Duodenal mucosa (tissue), 2 donors: ENCODE measurements at regions not wholly inside any gene's neighbourhood (a gene's known extent, or its start where the extent isn't known, plus 50 kb on each side); places are given as distances from the start of the nearest gene placed in this dataset.
"Not testable (repeated sequence)": the region's sequence is repeated elsewhere in the genome, so short reads cannot be mapped to it uniquely, and the experiment has no call there.

ENCODE experiments used
- H3K27ac ChIP-seq: one replicate; pipeline ENCODE4 v1.7.0; 2013; ENCODE audit warnings: low read depth, low read length
- H3K27me3 ChIP-seq, 2 donors: one replicate each; pipeline ENCODE4 v1.7.0; 2013; ENCODE audit warnings: low read length in 2 of 2, control low read depth in 1 of 2; ENCODE audit not compliant: insufficient read depth in 2 of 2, control insufficient read depth in 1 of 2
- H3K36me3 ChIP-seq, 2 donors: one replicate each; pipeline ENCODE4 v1.7.0; 2013; ENCODE audit warnings: low read length in 2 of 2, control low read depth in 1 of 2; ENCODE audit not compliant: insufficient read depth in 2 of 2, control insufficient read depth in 1 of 2
- H3K4me1 ChIP-seq, 2 donors: one replicate each; pipeline ENCODE4 v1.7.0; 2013; ENCODE audit warnings: low read length in 2 of 2, control low read depth in 1 of 2; ENCODE audit not compliant: insufficient read depth in 2 of 2, control insufficient read depth in 1 of 2
- H3K4me3 ChIP-seq, 2 donors: one replicate each; pipeline ENCODE4 v1.7.0; 2013; ENCODE audit warnings: low read length in 2 of 2, low read depth in 1 of 2
- H3K9ac ChIP-seq, 2 donors: one replicate each; pipeline ENCODE4 v1.7.0; 2013; ENCODE audit warnings: low read length in 2 of 2, low read depth in 1 of 2
- H3K9me3 ChIP-seq, 2 donors: one replicate each; pipeline ENCODE4 v1.7.0; 2013; ENCODE audit warnings: low read length in 2 of 2, control low read depth in 1 of 2; ENCODE audit not compliant: control insufficient read depth in 1 of 2

DNA sequence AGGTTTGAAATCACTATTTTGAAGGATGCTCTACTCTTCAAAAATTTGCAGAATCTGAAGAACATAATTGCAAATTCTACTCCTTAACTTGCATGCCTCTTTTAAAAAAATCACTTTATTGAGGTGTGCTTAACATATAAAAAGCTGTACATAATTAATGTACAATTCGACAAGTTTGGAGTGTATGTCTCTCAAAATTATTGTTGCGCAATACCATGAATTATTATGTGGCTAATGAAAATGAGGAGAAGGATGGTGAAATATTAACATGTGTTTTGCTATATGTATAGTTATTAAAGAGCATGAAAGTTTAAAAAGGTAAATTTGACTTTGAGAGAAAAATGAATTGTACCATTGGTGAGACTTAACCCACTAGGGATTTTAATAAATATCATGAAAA is 187.2 kb upstream of the MALRD1 start:
- Histone ChIP-seq H3K27ac (no peak overlapping the region), H3K36me3 (no peaks in the 10 kb centered on the region), H3K9ac (no peak overlapping the region), H3K9me3 (no peaks in the 10 kb centered on the region), H3K4me1 (peaks cover 0 to 6% of the 10 kb centered on the region in 2 donors), H3K4me3 (no peak overlapping the region), H3K27me3 (no peaks in the 10 kb centered on the region)

- Histone ChIP-seq H3K4me1 (no peaks in the 10 kb centered on the region), H3K27ac (no peak overlapping the region), H3K9ac (no peak overlapping the region), H3K9me3 (no peaks in the 10 kb centered on the region), H3K36me3 (no peaks in the 10 kb centered on the region), H3K4me3 (no peak overlapping the region), H3K27me3 (no peaks in the 10 kb centered on the region)
Observed at GRCh38 chr10:18866852-18867251, 181.7 kb upstream of the MALRD1 start.

DNA sequence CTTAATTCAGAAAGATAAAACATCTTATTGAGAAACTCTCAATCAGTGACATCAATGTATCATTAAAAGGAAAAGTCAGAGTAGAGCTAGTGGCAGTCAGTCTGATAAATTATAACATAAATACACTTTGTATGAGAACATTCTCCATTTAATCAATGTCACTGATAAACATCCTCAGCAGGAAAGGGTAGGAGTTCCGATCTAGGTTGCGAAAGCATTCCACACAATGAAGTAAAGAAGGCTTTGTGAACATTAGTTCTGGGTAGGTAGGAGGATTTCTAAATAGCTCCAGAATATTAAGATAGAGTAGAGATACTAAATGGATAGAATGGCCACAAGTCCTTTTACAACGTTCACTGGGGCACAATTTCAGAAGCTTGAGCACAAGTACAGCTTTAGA is 179.7 kb upstream of the MALRD1 start:
- no peaks in the 10 kb centered on the region for H3K36me3 ChIP-seq

GRCh38 chr10:18875477-18875876 is 173.1 kb upstream of the MALRD1 start:
- Histone ChIP-seq H3K4me3 (no peak overlapping the region), H3K9me3 (no peaks in the 10 kb centered on the region), H3K36me3 (no peaks in the 10 kb centered on the region), H3K4me1 (peaks cover 0 to 26% of the 10 kb centered on the region in 2 donors), H3K9ac (no peak overlapping the region), H3K27me3 (no peaks in the 10 kb centered on the region), H3K27ac (no peak overlapping the region)

More for the DNA sequence above, 179.7 kb upstream of the MALRD1 start:
- Histone ChIP-seq H3K9me3 (no peaks in the 10 kb centered on the region), H3K4me1 (no peaks in the 10 kb centered on the region), H3K4me3 (no peak overlapping the region), H3K27me3 (no peaks in the 10 kb centered on the region), H3K9ac (no peak overlapping the region), H3K27ac (no peak overlapping the region)

- peak overlapping the region in 1 of 2 donors; percentile 24 for H3K4me3 ChIP-seq
- H3K4me1 ChIP-seq: peaks cover 0 to 26% of the 10 kb centered on the region in 2 donors
- H3K27ac ChIP-seq: no peak overlapping the region
- H3K27me3 ChIP-seq: no peaks in the 10 kb centered on the region
- no peaks in the 10 kb centered on the region for H3K9me3 ChIP-seq
- H3K36me3 ChIP-seq: no peaks in the 10 kb centered on the region
- no peak overlapping the region for H3K9ac ChIP-seq
Observed at GRCh38 chr10:18879284-18879683, 169.3 kb upstream of the MALRD1 start.

DNA sequence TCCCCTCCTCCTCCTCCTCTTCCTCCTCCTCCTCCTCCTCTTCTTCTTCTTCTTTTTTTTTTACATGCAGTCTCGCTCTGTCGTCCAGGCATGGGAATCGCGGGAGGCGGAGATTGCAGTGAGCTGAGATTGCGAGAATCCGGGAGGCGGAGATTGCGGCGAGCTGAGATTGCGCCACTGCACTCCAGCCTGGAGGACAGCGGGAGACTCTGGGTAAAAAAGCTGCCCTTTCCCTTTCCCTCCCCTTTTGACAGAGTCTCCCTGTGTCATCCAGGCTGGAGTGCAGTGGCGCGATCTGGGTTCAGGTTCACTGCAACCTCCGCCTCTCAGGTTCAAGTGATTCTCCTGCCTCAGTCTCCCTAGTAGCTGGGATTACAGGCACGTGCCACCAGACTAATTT is 168.1 kb upstream of the MALRD1 start:
- Histone ChIP-seq H3K9me3 (no peaks in the 10 kb centered on the region), H3K4me1 (peaks cover 0 to 17% of the 10 kb centered on the region in 2 donors), H3K9ac (no peak overlapping the region), H3K27ac (no peak overlapping the region), H3K4me3 (no peak overlapping the region), H3K36me3 (no peaks in the 10 kb centered on the region), H3K27me3 (no peaks in the 10 kb centered on the region)

- Histone ChIP-seq H3K9ac (no peak overlapping the region), H3K4me3 (no peak overlapping the region), H3K36me3 (no peaks in the 10 kb centered on the region), H3K27ac (no peak overlapping the region), H3K4me1 (peaks cover 8 to 9% of the 10 kb centered on the region in 2 donors), H3K27me3 (no peaks in the 10 kb centered on the region), H3K9me3 (no peaks in the 10 kb centered on the region)
Observed at GRCh38 chr10:18886102-18886501, 162.5 kb upstream of the MALRD1 start.

DNA sequence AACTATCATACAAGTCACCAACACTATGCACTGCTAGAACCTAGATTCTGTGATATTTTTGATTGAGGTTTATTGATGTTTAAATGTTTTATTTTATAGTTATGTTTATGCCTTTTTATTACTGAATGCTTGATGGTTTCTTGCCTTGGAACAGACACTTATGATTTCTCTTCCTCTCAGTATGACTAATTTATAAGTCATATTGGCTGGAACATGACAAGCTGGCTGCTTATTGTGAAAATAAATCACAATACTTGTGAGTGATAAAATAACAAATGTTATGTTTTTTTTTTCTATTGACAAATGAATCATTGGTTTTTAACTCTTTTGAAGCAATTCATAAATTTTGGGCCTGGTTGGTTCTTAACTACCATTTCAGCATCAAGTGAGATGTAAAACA is 142.0 kb upstream of the MALRD1 start:
- Histone ChIP-seq H3K4me3 (no peak overlapping the region), H3K27ac (no peak overlapping the region), H3K4me1 (no peaks in the 10 kb centered on the region), H3K9me3 (no peaks in the 10 kb centered on the region), H3K36me3 (no peaks in the 10 kb centered on the region), H3K27me3 (no peaks in the 10 kb centered on the region), H3K9ac (no peak overlapping the region)

- H3K4me3 ChIP-seq, H3K4me1 ChIP-seq, H3K27ac ChIP-seq, H3K9ac ChIP-seq, H3K36me3 ChIP-seq, H3K27me3 ChIP-seq, H3K9me3 ChIP-seq: not testable (repeated sequence)
Observed at GRCh38 chr10:18917431-18917830, 131.2 kb upstream of the MALRD1 start.

DNA sequence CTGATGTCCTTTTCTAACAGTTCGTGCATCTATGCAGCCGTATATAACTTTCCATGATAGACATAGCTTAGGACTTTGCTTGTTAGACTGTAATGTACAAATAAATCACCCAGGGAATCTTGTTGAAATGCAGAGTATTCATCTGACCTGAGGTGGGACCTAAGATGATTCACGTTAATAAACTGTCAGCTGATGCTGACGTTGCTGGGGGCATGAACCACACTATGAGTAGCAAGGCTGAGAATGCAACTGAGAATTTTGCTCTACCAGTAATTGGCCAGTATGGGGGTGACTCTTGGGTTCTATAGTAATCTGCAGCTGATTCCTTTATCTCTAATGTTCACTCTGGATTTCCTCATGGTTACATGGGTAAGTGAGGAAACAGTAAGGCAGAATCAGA is 130.1 kb upstream of the MALRD1 start:
- Histone ChIP-seq H3K36me3 (no peaks in the 10 kb centered on the region), H3K9me3 (no peaks in the 10 kb centered on the region), H3K9ac (no peak overlapping the region), H3K4me3 (no peak overlapping the region), H3K27ac (no peak overlapping the region), H3K4me1 (no peaks in the 10 kb centered on the region), H3K27me3 (no peaks in the 10 kb centered on the region)

DNA sequence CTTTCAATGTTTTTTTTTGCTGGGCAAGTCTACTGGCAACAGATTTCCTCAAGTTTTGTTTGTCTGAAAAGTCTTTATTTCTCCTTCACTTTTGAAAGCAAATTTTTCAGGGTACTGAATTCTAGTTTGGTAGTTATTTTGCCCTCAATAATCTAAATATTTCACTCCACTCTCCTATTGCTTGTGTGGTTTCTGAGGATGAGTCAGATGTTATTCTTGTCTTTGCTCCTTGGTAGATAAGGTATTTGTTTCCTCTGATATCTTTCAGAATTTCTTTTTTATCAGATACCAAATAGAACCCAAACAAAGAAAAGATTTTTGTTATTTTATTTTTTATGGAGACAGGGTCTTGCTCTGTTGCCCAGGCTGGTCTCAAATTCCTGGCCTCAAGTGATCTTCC is 99.2 kb upstream of the MALRD1 start:
- H3K27ac ChIP-seq: no peak overlapping the region
- H3K27me3 ChIP-seq: no peaks in the 10 kb centered on the region
- H3K9ac ChIP-seq: no peak overlapping the region
- no peaks in the 10 kb centered on the region for H3K36me3 ChIP-seq
- no peaks in the 10 kb centered on the region for H3K9me3 ChIP-seq
- H3K4me1 ChIP-seq: no peaks in the 10 kb centered on the region
- no peak overlapping the region for H3K4me3 ChIP-seq
